Activated naive CD4-positive, alpha-beta T cell treated with anti-CD3 and anti-CD28 coated beads, Interleukin-2, amount 10 ng/mL, durations not matched to agents 7 days and 5 days (primary cell): ENCODE measurements at regions not wholly inside any gene's neighbourhood (a gene's known extent, or its start where the extent isn't known, plus 50 kb on each side); places are given as distances from the start of the nearest gene placed in this dataset.

ENCODE experiments used
- CTCF ChIA-PET: fragments of 350-600 bp; sonication (Branson Sonifier 250); formaldehyde crosslinking; loops from one replicate; lab custom pipeline; 2021; ENCODE audit warnings: antibody characterized with exemption; lab: Charles Lee
- DNase-seq: peaks from one replicate; pipeline ENCODE4 v3.0.0-alpha.2; 2020
- H3K27ac Mint-ChIP-seq: one replicate; pipeline ENCODE4 v1.8.0; 2021; ENCODE audit warnings: mild to moderate bottlenecking, moderate library complexity, mixed read lengths
- H3K27me3 Mint-ChIP-seq: one replicate; pipeline ENCODE4 v1.8.0; 2021; ENCODE audit warnings: mild to moderate bottlenecking, mixed read lengths
- H3K36me3 Mint-ChIP-seq: one replicate; pipeline ENCODE4 v1.8.0; 2021; ENCODE audit warnings: mixed read lengths
- H3K4me1 Mint-ChIP-seq: one replicate; pipeline ENCODE4 v1.8.0; 2021; ENCODE audit warnings: mixed read lengths
- H3K4me3 Mint-ChIP-seq: one replicate; pipeline ENCODE4 v1.8.0; 2021; ENCODE audit warnings: mild to moderate bottlenecking, moderate library complexity, mixed read lengths
- H3K9me3 Mint-ChIP-seq: one replicate; pipeline ENCODE4 v1.8.0; 2021; ENCODE audit warnings: mixed read lengths

DNA sequence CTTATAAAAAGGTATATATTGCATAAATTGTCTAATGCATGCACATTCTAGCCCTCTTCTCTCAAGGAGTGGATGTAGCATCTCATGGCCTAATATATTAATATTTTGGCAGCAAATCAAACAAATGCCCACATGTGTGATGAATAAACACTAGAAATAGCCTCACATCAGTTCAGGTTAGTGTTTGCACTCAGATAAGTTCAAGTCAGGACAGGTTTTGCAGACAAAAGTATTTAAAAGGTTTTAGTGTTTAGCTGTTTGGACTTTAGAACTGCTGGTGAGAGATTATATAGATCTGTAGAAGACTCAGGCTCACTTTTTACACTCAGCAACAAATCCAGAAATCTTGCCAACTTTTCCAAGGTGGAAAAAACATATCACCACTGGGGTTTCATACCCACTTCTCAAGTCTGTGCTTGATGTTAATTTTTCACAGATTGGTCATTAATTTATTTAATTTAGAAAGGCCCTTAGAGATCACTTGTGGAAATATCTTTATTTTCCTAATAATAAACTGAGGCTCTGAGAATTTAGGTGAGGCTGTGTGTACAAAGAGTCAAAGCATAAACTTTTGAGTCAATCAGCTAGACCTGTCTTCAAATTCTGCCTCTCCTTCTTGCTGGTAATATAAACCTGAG is 362.6 kb downstream of the GASK1B start:
- DNase-seq: no peak
- H3K27ac Mint-ChIP-seq: no peak overlapping the region
- CTCF ChIA-PET: no interaction called here
- no peaks in the 10 kb centered on the region for H3K36me3 Mint-ChIP-seq
- H3K9me3 Mint-ChIP-seq: no peaks in the 10 kb centered on the region
- H3K27me3 Mint-ChIP-seq: no peaks in the 10 kb centered on the region
- H3K4me3 Mint-ChIP-seq: no peak overlapping the region
- H3K4me1 Mint-ChIP-seq: no peaks in the 10 kb centered on the region

DNA sequence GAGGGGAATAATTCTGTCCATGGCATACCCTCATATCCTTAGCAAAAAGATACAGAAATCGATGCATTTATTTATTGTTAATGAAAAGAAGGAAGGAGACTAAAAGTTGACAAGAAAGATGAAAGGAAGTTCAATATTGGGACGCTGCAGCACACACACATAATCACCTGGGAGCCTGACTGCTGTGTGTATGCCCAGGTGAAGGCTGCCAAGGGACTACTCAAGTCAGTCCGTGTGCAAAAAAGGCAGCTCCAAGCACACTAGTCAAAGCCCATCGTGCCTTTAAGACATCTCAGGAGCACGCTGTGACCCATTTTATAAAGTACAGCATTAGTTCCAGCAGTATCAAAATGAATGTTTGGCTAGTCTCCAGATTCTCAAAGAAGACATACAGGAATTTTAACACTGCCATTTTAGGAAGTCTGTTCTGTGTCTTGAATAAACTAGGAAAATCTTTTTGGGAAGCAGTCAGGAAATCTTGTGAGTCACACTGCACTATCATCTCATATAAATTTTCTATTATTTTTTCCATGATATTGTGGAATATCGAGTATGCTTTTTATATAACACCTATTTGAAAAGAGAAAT is 363.9 kb downstream of the GASK1B start:
- CTCF ChIA-PET: no interaction called here
- Mint-ChIP-seq H3K4me1 (no peaks in the 10 kb centered on the region), H3K9me3 (no peaks in the 10 kb centered on the region), H3K27me3 (no peaks in the 10 kb centered on the region), H3K27ac (no peak overlapping the region), H3K4me3 (no peak overlapping the region), H3K36me3 (no peaks in the 10 kb centered on the region)
- DNase-seq: no peak

DNA sequence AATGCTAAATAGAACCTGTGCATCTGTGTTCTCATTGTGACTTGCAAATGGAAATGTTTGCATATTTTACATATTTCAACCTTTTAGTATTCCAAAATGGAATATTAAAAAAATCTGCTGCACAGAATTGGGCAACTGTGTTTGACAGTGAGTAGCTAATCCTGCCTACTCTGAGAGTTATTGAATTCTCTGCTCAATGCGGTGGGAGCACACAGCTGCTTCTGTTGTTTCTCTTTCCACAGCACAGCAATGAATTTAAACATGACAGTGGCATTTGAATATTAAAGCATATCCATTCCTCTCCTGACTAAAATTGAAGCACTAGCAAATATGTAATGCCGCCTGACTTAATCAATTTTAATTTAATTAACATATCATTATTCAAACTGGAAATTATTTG is 366.6 kb downstream of the GASK1B start:
- Mint-ChIP-seq H3K36me3 (no peaks in the 10 kb centered on the region), H3K27ac (no peak overlapping the region), H3K4me1 (no peaks in the 10 kb centered on the region), H3K9me3 (peaks cover 2% of the 10 kb centered on the region), H3K4me3 (no peak overlapping the region), H3K27me3 (no peaks in the 10 kb centered on the region)
- DNase-seq: no peak
- CTCF ChIA-PET: no interaction called here

DNA sequence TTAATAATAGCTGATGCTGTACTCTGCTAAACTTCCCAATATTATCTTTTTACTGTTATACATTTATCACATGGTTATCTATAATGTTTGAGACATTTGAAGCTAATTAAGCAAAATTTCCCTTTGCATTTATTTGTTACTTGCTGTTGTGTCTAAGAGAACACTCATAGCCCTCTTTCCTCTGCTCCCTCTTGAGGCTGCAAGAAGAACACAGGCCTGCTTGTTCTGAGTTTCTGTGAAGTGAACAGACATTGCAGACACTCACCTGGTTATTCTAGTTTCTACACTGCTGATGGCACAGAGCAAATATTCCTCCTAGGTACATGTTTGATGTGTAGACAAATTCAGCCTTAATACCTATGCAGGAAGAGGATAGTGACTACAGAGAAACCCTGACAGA is 367.8 kb downstream of the GASK1B start:
- CTCF ChIA-PET: no interaction called here
- Mint-ChIP-seq H3K27me3 (no peaks in the 10 kb centered on the region), H3K4me1 (no peaks in the 10 kb centered on the region), H3K4me3 (no peak overlapping the region), H3K36me3 (no peaks in the 10 kb centered on the region), H3K9me3 (peaks cover 2% of the 10 kb centered on the region), H3K27ac (no peak overlapping the region)
- no peak for DNase-seq

DNA sequence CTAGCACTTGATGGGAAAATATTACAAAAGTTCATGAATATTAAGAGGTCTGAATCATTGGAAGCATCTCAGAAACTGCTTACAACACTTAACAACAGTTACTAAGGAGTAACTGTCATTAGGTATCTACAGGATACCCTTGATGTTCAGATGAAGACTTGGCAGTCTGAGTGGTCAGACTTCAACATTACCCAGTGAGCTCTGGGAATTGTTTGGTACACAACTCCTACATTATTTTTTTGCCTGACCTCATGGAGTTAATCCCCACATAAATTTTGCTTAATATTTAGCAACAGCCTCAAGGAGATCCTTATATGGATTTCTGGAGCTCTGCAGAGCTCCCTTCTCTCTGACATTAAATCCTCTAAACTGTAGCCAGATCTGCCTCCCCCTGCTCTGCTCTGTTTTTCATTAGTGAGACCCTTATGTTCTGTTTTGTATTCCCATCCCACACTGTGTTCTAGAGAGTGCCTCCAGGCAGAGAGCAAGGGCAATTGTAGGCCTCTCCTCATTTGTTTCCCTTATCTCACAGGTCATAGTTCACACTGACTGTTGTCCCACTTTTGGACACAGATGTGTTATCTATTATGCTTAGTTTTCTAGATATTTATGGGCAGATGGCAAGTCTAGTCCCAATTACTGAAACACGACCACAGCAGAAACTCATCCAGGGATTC is 368.8 kb downstream of the GASK1B start:
- CTCF ChIA-PET: no interaction called here
- DNase-seq: no peak

DNA sequence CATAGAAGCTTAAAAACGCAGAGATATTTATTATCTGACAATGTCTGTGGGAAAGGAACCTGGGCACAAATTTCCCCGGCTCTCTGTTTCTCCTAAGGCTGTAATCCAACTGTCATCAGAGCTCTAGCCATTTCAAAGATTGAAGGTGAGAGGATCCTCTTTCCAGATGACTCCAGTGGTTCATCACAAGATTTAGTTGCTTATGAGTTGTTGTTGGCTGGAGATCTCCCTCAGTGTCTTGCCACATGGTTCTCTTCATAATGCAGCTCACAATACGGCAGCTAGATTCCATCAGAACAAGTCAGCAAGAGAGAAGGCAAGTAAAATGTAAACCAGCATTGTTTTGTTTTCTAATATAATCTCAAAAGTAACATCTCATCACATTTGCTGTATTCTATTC is 369.4 kb downstream of the GASK1B start:
- Mint-ChIP-seq H3K27ac (no peak overlapping the region), H3K9me3 (peaks cover 2% of the 10 kb centered on the region), H3K36me3 (no peaks in the 10 kb centered on the region), H3K4me1 (no peaks in the 10 kb centered on the region), H3K4me3 (no peak overlapping the region), H3K27me3 (no peaks in the 10 kb centered on the region)
- CTCF ChIA-PET: no interaction called here
- no peak for DNase-seq

More for the DNA sequence above, 368.8 kb downstream of the GASK1B start:
- H3K27me3 Mint-ChIP-seq: no peaks in the 10 kb centered on the region
- H3K4me1 Mint-ChIP-seq: no peaks in the 10 kb centered on the region
- no peaks in the 10 kb centered on the region for H3K36me3 Mint-ChIP-seq
- H3K9me3 Mint-ChIP-seq: peaks cover 2% of the 10 kb centered on the region
- H3K27ac Mint-ChIP-seq: no peak overlapping the region
- H3K4me3 Mint-ChIP-seq: no peak overlapping the region

DNA sequence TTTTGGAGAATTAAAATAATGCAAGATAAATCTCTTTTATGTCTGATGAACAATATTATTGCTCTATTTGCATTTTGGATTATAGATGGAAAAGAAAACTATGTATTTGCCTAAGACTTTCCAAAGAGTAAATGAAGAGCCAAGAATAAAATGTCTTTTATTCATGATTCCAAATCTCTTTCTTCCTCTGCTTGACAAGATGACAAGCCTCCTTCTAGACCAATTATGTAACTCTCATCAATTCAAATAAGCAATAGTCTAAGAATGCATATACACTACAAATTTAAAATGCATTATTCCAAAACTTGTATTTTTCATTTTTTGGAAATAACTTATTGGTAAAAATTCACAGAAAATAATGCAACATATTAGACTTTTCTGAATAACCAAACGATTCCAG is 377.3 kb downstream of the GASK1B start:
- no peaks in the 10 kb centered on the region for H3K27me3 Mint-ChIP-seq
- CTCF ChIA-PET: no interaction called here
- H3K9me3 Mint-ChIP-seq: no peaks in the 10 kb centered on the region

DNA sequence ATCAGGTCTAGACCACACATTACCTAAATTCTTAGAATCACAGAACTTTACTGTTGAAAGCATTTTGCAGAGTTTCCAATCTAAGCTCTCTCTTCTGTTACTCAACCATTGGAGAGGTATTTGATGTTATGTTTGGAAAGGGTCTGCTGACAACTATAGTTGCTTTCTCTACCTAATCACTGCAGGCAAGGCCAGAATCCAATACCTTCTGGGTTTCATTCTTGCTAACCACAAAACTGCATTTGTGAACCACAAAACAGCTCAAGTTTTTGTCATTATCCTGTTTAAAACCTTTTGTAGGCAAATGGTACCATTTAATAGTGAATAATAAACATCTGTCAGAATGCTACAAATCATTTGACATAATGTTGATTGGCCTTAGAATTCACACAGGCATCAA is 380.1 kb downstream of the GASK1B start:
- Mint-ChIP-seq H3K36me3 (no peaks in the 10 kb centered on the region), H3K27ac (no peak overlapping the region), H3K27me3 (no peaks in the 10 kb centered on the region), H3K4me1 (no peaks in the 10 kb centered on the region), H3K4me3 (no peak overlapping the region), H3K9me3 (no peaks in the 10 kb centered on the region)
- CTCF ChIA-PET: no interaction called here
- no peak for DNase-seq

More for the DNA sequence above, 377.3 kb downstream of the GASK1B start:
- Mint-ChIP-seq H3K36me3 (no peaks in the 10 kb centered on the region), H3K4me1 (no peaks in the 10 kb centered on the region), H3K27ac (no peak overlapping the region), H3K4me3 (no peak overlapping the region)
- DNase-seq: no peak

DNA sequence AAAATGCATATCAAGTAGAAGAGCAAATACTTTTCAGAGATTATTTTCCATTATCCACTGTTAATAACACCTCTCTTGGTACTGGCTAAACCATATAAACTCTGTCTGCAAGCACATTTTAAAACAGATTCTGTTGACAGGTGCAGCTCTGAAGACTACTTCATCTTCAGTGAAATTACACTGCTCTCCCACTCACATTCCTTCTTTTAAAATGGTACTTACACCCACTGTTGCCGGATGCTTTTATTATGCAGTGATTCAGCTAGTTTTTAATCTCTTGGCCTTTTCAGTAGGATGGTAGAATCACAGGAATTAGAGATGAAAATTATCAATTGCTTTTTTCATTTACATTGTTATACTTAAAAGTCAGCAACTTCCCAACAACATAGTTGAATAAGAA is 381.6 kb downstream of the GASK1B start:
- Mint-ChIP-seq H3K36me3 (no peaks in the 10 kb centered on the region), H3K4me3 (no peak overlapping the region), H3K9me3 (no peaks in the 10 kb centered on the region), H3K4me1 (no peaks in the 10 kb centered on the region), H3K27ac (no peak overlapping the region), H3K27me3 (no peaks in the 10 kb centered on the region)
- no peak for DNase-seq
- CTCF ChIA-PET: no interaction called here

DNA sequence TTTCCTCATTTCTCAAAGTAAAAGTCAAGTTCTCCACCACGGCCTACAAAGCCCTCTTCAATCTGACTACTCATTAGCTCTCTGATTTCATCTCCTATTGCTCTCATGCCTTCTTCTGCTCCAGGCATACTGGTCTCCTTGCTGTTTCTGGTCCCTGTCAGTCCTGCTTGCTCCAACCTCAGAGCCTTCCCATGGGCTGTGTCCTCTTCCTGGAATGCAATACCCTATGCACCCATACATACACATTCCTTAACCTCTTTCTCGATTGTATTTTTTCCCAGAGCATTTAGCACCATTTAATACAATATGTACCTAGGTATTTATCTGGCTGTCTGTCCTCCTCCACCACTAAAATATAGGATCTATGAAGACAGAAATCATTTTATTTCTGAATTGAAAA is 385.2 kb downstream of the GASK1B start:
- H3K27me3 Mint-ChIP-seq: no peaks in the 10 kb centered on the region
- CTCF ChIA-PET: no interaction called here

DNA sequence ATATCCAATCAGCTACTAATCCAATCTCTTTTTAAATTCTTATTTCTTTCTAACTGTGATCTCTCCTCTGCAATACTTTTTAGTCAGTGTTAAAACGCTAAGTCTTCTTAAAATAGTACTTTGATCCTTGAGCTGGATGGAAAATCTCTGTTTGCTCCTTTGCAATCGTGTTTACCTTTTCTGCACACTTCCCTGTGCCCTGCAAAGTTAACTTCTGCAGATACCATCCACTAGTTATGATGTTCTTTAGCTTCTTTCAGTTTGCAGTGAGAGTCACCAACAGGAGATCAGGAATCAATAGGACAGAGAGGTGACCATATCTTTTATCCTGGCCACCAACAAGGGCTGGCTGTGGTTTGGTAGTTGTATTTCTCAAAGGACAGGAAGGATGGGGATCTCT is 391.5 kb downstream of the GASK1B start:
- no peak for DNase-seq
- H3K4me1 Mint-ChIP-seq: no peaks in the 10 kb centered on the region
- no peak overlapping the region for H3K27ac Mint-ChIP-seq
- no peaks in the 10 kb centered on the region for H3K36me3 Mint-ChIP-seq
- H3K9me3 Mint-ChIP-seq: no peaks in the 10 kb centered on the region
- no peak overlapping the region for H3K4me3 Mint-ChIP-seq
- H3K27me3 Mint-ChIP-seq: no peaks in the 10 kb centered on the region
- CTCF ChIA-PET: no interaction called here

More for the DNA sequence above, 385.2 kb downstream of the GASK1B start:
- no peak overlapping the region for H3K27ac Mint-ChIP-seq
- H3K4me3 Mint-ChIP-seq: no peak overlapping the region
- DNase-seq: no peak
- no peaks in the 10 kb centered on the region for H3K9me3 Mint-ChIP-seq
- no peaks in the 10 kb centered on the region for H3K4me1 Mint-ChIP-seq
- no peaks in the 10 kb centered on the region for H3K36me3 Mint-ChIP-seq

DNA sequence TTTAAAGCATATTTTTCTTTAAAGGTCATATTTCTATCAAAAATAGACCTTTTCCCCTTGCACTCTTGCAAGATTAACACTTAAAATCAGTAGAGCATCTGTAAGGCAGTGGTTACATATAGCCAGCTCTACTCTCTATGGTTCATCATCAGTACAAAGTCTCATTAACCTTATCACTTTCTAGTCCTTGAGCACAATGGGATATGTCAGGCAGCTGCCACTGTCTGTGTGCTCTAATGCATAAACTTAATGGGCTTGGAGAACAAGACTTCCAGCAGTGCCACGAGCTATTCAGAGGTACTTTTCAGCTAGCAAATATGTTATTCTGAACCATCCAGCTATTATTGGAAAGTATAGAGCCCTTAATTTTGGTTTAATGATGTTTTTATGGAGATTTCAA is 393.7 kb downstream of the GASK1B start:
- CTCF ChIA-PET: no interaction called here
- H3K36me3 Mint-ChIP-seq: no peaks in the 10 kb centered on the region
- no peak overlapping the region for H3K4me3 Mint-ChIP-seq
- H3K27ac Mint-ChIP-seq: no peak overlapping the region
- H3K9me3 Mint-ChIP-seq: no peaks in the 10 kb centered on the region
- no peaks in the 10 kb centered on the region for H3K4me1 Mint-ChIP-seq
- H3K27me3 Mint-ChIP-seq: no peaks in the 10 kb centered on the region
- no peak for DNase-seq

DNA sequence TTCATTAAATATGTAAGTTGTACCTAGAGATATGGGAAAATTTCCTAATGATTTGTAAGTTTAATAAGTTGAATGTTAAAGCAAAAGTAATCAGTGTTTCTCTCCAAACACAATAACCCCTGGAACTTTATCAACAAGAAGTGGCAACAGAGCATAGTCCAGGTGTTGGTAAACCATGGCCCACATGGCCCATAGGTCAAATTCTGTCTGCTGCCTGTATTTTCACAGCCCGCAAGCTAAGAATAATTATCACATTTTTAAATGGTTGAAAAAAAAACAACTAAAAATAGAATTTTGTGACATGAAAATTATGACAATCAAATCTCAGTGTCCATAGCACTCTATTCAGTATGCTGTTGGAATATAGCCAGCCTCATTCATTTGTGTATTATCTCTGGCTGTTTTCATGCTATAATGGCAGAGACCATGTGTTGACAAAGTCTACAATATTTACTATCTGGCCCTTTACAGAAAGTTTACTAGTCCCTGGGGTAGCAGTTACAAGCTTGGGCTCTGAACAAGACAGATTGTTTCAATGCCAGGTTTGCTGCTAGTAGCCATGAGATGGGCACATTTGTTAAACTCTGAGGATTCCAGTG is 395.8 kb downstream of the GASK1B start:
- H3K27ac Mint-ChIP-seq: no peak overlapping the region
- CTCF ChIA-PET: no interaction called here
- no peaks in the 10 kb centered on the region for H3K36me3 Mint-ChIP-seq
- no peaks in the 10 kb centered on the region for H3K4me1 Mint-ChIP-seq
- no peaks in the 10 kb centered on the region for H3K27me3 Mint-ChIP-seq
- H3K4me3 Mint-ChIP-seq: no peak overlapping the region
- no peaks in the 10 kb centered on the region for H3K9me3 Mint-ChIP-seq
- no peak for DNase-seq

DNA sequence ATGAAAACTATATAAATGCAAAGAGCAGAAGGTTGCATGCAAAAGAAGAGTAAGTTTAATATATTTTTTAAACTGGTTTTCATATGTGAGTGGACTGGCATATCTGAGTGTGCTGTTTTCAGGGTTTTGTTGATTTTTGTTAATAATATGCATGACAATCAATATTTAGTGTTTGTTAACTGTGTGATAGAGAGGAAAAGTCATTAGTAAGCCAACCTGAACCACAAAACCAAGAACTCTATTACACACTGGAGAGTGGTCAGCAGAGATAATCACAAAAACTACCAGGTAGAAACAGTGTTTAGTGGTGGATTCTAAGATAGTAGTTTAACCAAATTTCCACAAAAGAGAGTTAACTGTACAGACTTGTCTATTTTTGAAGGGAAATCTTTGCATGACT is 396.9 kb downstream of the GASK1B start:
- Mint-ChIP-seq H3K4me3 (no peak overlapping the region), H3K9me3 (no peaks in the 10 kb centered on the region), H3K27ac (no peak overlapping the region), H3K36me3 (no peaks in the 10 kb centered on the region), H3K27me3 (no peaks in the 10 kb centered on the region), H3K4me1 (no peaks in the 10 kb centered on the region)
- no peak for DNase-seq
- CTCF ChIA-PET: no interaction called here

DNA sequence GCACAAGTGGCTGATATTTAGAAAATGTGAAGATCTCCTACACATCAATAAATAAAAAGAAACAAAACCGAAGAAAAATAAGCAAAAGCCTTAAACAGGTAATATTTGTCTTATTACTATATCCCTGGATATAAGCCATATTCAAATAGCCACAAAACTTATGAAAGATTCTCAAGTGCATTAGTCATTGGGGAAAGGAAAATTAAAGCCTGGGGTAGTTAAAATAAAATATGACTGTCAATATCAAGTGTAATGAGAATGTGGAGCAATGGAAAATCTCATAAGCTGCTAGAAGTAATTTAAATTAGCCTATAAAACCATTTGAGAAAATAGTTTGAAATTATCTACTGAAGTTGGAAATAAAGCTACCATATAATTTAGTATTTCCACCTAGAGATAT is 399.9 kb downstream of the GASK1B start:
- H3K9me3 Mint-ChIP-seq: no peaks in the 10 kb centered on the region
- no peak overlapping the region for H3K27ac Mint-ChIP-seq
- no peak for DNase-seq
- H3K4me3 Mint-ChIP-seq: no peak overlapping the region
- H3K36me3 Mint-ChIP-seq: no peaks in the 10 kb centered on the region
- CTCF ChIA-PET: no interaction called here
- H3K4me1 Mint-ChIP-seq: no peaks in the 10 kb centered on the region
- no peaks in the 10 kb centered on the region for H3K27me3 Mint-ChIP-seq
